ENCODE measurements at regions not wholly inside any gene's neighbourhood (a gene's known extent, or its start where the extent isn't known, plus 50 kb on each side); places are given as distances from the start of the nearest gene placed in this dataset.

- DNase-seq (ENCODE audit: low spot score), result no peak
Observed at GRCh38 chr14:85276979-85277228, 253.0 kb upstream of the FLRT2 start.

GRCh38 chr14:85279407-85279806 lies 250.5 kb upstream of the FLRT2 start:
- no peak for DNase-seq (ENCODE audit: low spot score)

GRCh38 chr14:85280074-85280473 lies 249.9 kb upstream of the FLRT2 start:
- DNase-seq (ENCODE audit: low spot score), result no peak

- DNase-seq (ENCODE audit: low spot score), result no peak
Observed at GRCh38 chr14:85281921-85282320, 248.0 kb upstream of the FLRT2 start.

GRCh38 chr14:85288041-85288440 lies 241.9 kb upstream of the FLRT2 start:
- DNase-seq (ENCODE audit: low spot score), result no peak

GRCh38 chr14:85291731-85292130 lies 238.2 kb upstream of the FLRT2 start:
- no peak for DNase-seq (ENCODE audit: low spot score)

- DNase-seq (ENCODE audit: low spot score), result no peak
Observed at GRCh38 chr14:85293612-85294234, 236.2 kb upstream of the FLRT2 start.

GRCh38 chr14:85295318-85295717 lies 234.6 kb upstream of the FLRT2 start:
- no peak for DNase-seq (ENCODE audit: low spot score)

- peak; percentile 32 for DNase-seq (ENCODE audit: low spot score)
Observed at GRCh38 chr14:85296456-85297210, 233.3 kb upstream of the FLRT2 start.

- DNase-seq (ENCODE audit: low spot score), result no peak
Observed at GRCh38 chr14:85300107-85300506, 229.8 kb upstream of the FLRT2 start.

- no peak for DNase-seq (ENCODE audit: low spot score)
Observed at GRCh38 chr14:85301506-85301905, 228.4 kb upstream of the FLRT2 start.

GRCh38 chr14:85306024-85306423 lies 223.9 kb upstream of the FLRT2 start:
- no peak for DNase-seq (ENCODE audit: low spot score)

GRCh38 chr14:85308531-85309300 lies 221.2 kb upstream of the FLRT2 start:
- DNase-seq (ENCODE audit: low spot score), result no peak

GRCh38 chr14:85310491-85311272 lies 219.3 kb upstream of the FLRT2 start:
- DNase-seq (ENCODE audit: low spot score), result no peak

- no peak for DNase-seq (ENCODE audit: low spot score)
Observed at GRCh38 chr14:85313560-85314207, 216.3 kb upstream of the FLRT2 start.

GRCh38 chr14:85315290-85315689 lies 214.7 kb upstream of the FLRT2 start:
- DNase-seq (ENCODE audit: low spot score), result no peak

- no peak for DNase-seq (ENCODE audit: low spot score)
Observed at GRCh38 chr14:85315733-85316290, 214.1 kb upstream of the FLRT2 start.

GRCh38 chr14:85316701-85317410 lies 213.1 kb upstream of the FLRT2 start:
- no peak for DNase-seq (ENCODE audit: low spot score)

GRCh38 chr14:85317491-85318021 lies 212.4 kb upstream of the FLRT2 start:
- DNase-seq (ENCODE audit: low spot score), result no peak

GRCh38 chr14:85319101-85319500 lies 210.8 kb upstream of the FLRT2 start:
- no peak for DNase-seq (ENCODE audit: low spot score)
